B cell (primary cell): ENCODE measurements at regions not wholly inside any gene's neighbourhood (a gene's known extent, or its start where the extent isn't known, plus 50 kb on each side); places are given as distances from the start of the nearest gene placed in this dataset.

Source experiments
- CTCF ChIP-seq: fragments of 200-600 bp; IDR thresholded peaks from one replicate; pipeline ENCODE4 v1.8.0; 2022; ENCODE audit warnings: antibody characterized with exemption, mild to moderate bottlenecking
- EZH2 ChIP-seq: IDR thresholded peaks from 2 replicates; pipeline ENCODE4 v1.6.1; 2012; ENCODE audit warnings: borderline replicate concordance, low read depth, mild to moderate bottlenecking, moderate library complexity, low read length; ENCODE audit not compliant: insufficient read depth, poor library complexity, severe bottlenecking

- TF ChIP-seq CTCF (no peak), EZH2 (no peak)
Observed at GRCh38 chr12:89793946-89794345, 85.3 kb upstream of the ATP2B1 start.
